ENCODE measurements at regions not wholly inside any gene's neighbourhood (a gene's known extent, or its start where the extent isn't known, plus 50 kb on each side); places are given as distances from the start of the nearest gene placed in this dataset.

GRCh38 chr6:144969154-144969553 is 684.0 kb downstream of the UTRN start:
- TF ChIP-seq POLR2AphosphoS5 (IDR thresholded peaks at IDR 0.05) (no peak), CTCF (IDR thresholded peaks at IDR 0.05) (no peak)

All from gastroesophageal sphincter (tissue), 3 donors.